ENCODE measurements at regions not wholly inside any gene's neighbourhood (a gene's known extent, or its start where the extent isn't known, plus 50 kb on each side); places are given as distances from the start of the nearest gene placed in this dataset.
A peak's percentile ranks its signal among the peaks of the same experiment; 100 is the strongest.

GRCh38 chr5:141743866-141744272 is 61.8 kb upstream of the ARAP3 start:
- Histone ChIP-seq H4K20me1 (ENCODE audit: control insufficient read depth, extremely low read depth, insufficient read depth, low read length) (no peaks in the 10 kb centered on the region), H3K4me1 (ENCODE audit: control insufficient read depth, extremely low read depth, insufficient read depth, low read length) (no peaks in the 10 kb centered on the region), H3K9ac (ENCODE audit: insufficient read depth, low read length) (no peak overlapping the region), H3K27ac (ENCODE audit: insufficient read depth, low read length) (no peak overlapping the region), H2AFZ (ENCODE audit: low read length) (no peak overlapping the region), H3K79me2 (ENCODE audit: control insufficient read depth, insufficient read depth, low read length) (no peaks in the 10 kb centered on the region), H3K9me3 (ENCODE audit: control insufficient read depth, insufficient read depth, low read depth, low read length) (no peaks in the 10 kb centered on the region), H3K4me3 (replicated peaks in 1 of 4; ENCODE audit: control extremely low read depth in 1 of 4, insufficient read depth in 1 of 4, low read depth in 3 of 4, low read length in 4 of 4) (no peak overlapping the region), H3K36me3 (ENCODE audit: control insufficient read depth, insufficient read depth, low read length) (no peaks in the 10 kb centered on the region), H3K27me3 (ENCODE audit: control insufficient read depth, insufficient read depth, low read length) (peaks cover 12% of the 10 kb centered on the region), H3K4me2 (ENCODE audit: extremely low read depth, insufficient read depth, low read length) (no peak overlapping the region)
- no peak for DNase-seq (ENCODE audit: low read depth in 2 of 2)
- no peak for TF ChIP-seq EZH2 (IDR thresholded peaks at IDR 0.05; ENCODE audit: low read length, missing control alignments)
- TF ChIP-seq, protein P1, sequence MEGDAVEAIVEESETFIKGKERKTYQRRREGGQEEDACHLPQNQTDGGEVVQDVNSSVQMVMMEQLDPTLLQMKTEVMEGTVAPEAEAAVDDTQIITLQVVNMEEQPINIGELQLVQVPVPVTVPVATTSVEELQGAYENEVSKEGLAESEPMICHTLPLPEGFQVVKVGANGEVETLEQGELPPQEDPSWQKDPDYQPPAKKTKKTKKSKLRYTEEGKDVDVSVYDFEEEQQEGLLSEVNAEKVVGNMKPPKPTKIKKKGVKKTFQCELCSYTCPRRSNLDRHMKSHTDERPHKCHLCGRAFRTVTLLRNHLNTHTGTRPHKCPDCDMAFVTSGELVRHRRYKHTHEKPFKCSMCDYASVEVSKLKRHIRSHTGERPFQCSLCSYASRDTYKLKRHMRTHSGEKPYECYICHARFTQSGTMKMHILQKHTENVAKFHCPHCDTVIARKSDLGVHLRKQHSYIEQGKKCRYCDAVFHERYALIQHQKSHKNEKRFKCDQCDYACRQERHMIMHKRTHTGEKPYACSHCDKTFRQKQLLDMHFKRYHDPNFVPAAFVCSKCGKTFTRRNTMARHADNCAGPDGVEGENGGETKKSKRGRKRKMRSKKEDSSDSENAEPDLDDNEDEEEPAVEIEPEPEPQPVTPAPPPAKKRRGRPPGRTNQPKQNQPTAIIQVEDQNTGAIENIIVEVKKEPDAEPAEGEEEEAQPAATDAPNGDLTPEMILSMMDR (conservative IDR thresholded peaks at IDR 0.05 in 1 of 2, IDR thresholded peaks at IDR 0.05 in 1 of 2; ENCODE audit: low read depth in 1 of 2, low read length in 2 of 2), result no peak

DNA sequence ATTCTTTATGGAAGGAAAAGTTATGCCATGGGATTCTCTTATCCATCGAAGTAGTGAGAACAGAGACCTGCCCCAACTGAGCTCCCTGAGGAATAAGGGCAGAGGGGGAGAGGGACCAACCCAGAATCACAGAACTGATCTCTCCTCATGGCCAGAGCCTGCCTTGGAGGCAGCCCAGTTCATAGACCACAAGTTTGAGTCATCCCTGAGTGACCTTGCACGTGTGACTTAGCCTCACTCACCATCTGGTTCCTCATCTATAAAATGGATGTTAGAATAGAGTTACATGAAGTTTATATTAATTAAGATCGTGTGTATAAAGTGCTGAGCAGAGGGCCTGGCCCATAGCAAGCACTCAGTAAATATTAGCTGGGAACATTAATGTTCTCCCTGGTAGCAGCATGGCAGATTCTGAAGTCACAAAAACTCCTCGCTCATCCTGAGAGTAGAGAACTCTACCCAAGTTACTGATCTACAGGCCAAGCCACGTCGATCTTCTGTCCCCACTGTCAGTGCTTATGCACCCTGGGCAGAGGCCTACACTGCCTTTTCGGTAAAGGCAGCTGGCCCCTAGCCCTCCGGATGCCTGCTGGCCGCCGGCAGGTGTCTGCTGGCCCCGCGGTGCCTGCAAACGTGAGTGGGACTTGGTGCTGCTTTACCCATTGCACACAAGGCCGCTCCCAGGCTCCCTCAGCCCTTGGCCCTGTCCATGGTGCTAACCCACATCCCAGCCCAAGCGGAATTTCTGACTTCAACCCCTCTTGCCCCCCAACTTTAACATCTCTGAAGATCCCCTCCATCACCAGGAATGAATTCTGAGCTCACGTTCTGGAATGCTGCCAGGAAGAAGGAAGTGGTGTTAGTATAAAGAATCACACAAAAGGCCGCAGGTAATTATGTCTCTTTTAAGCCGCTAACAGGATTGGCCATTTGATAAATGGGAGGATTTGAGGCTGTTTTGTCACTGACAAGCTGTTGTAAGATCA is 61.1 kb upstream of the ARAP3 start:
- H3K27me3 ChIP-seq (ENCODE audit: control insufficient read depth, insufficient read depth, low read length), result peaks cover 11% of the 10 kb centered on the region
- H3K4me2 ChIP-seq (ENCODE audit: extremely low read depth, insufficient read depth, low read length), result no peak overlapping the region
- H2AFZ ChIP-seq (ENCODE audit: low read length), result no peak overlapping the region
- H3K79me2 ChIP-seq (ENCODE audit: control insufficient read depth, insufficient read depth, low read length), result no peaks in the 10 kb centered on the region
- no peak overlapping the region for H3K4me3 ChIP-seq (replicated peaks in 1 of 4; ENCODE audit: control extremely low read depth in 1 of 4, insufficient read depth in 1 of 4, low read depth in 3 of 4, low read length in 4 of 4)
- no peaks in the 10 kb centered on the region for H3K9me3 ChIP-seq (ENCODE audit: control insufficient read depth, insufficient read depth, low read depth, low read length)
- TF ChIP-seq, protein P1 (conservative IDR thresholded peaks at IDR 0.05 in 1 of 2, IDR thresholded peaks at IDR 0.05 in 1 of 2; ENCODE audit: low read depth in 1 of 2, low read length in 2 of 2), result no peak
- TF ChIP-seq EZH2 (IDR thresholded peaks at IDR 0.05; ENCODE audit: low read length, missing control alignments), result no peak
- H3K36me3 ChIP-seq (ENCODE audit: control insufficient read depth, insufficient read depth, low read length), result no peaks in the 10 kb centered on the region
- DNase-seq (ENCODE audit: low read depth in 2 of 2), result peak; percentile 28 to 37
- H3K27ac ChIP-seq (ENCODE audit: insufficient read depth, low read length), result no peak overlapping the region
- no peaks in the 10 kb centered on the region for H4K20me1 ChIP-seq (ENCODE audit: control insufficient read depth, extremely low read depth, insufficient read depth, low read length)
- no peak overlapping the region for H3K9ac ChIP-seq (ENCODE audit: insufficient read depth, low read length)
- no peaks in the 10 kb centered on the region for H3K4me1 ChIP-seq (ENCODE audit: control insufficient read depth, extremely low read depth, insufficient read depth, low read length)

- TF ChIP-seq EZH2 (IDR thresholded peaks at IDR 0.05; ENCODE audit: low read length, missing control alignments), result no peak
- TF ChIP-seq, protein P1 (conservative IDR thresholded peaks at IDR 0.05 in 1 of 2, IDR thresholded peaks at IDR 0.05 in 1 of 2; ENCODE audit: low read depth in 1 of 2, low read length in 2 of 2), result no peak
- Histone ChIP-seq H3K27me3 (ENCODE audit: control insufficient read depth, insufficient read depth, low read length) (peaks cover 3% of the 10 kb centered on the region), H3K4me2 (ENCODE audit: extremely low read depth, insufficient read depth, low read length) (no peak overlapping the region)
Observed at GRCh38 chr5:141742144-141742543, 60.1 kb upstream of the ARAP3 start.

More at GRCh38 chr5:141742144-141742543, 60.1 kb upstream of the ARAP3 start:
- no peaks in the 10 kb centered on the region for H4K20me1 ChIP-seq (ENCODE audit: control insufficient read depth, extremely low read depth, insufficient read depth, low read length)
- H2AFZ ChIP-seq (ENCODE audit: low read length), result no peak overlapping the region
- no peak overlapping the region for H3K4me3 ChIP-seq (replicated peaks in 1 of 4; ENCODE audit: control extremely low read depth in 1 of 4, insufficient read depth in 1 of 4, low read depth in 3 of 4, low read length in 4 of 4)
- H3K9ac ChIP-seq (ENCODE audit: insufficient read depth, low read length), result no peak overlapping the region
- no peaks in the 10 kb centered on the region for H3K9me3 ChIP-seq (ENCODE audit: control insufficient read depth, insufficient read depth, low read depth, low read length)
- H3K79me2 ChIP-seq (ENCODE audit: control insufficient read depth, insufficient read depth, low read length), result no peaks in the 10 kb centered on the region
- no peak overlapping the region for H3K27ac ChIP-seq (ENCODE audit: insufficient read depth, low read length)
- no peaks in the 10 kb centered on the region for H3K4me1 ChIP-seq (ENCODE audit: control insufficient read depth, extremely low read depth, insufficient read depth, low read length)
- no peak for DNase-seq (ENCODE audit: low read depth in 2 of 2)
- no peaks in the 10 kb centered on the region for H3K36me3 ChIP-seq (ENCODE audit: control insufficient read depth, insufficient read depth, low read length)

Measured in fibroblast of lung (primary cell).